Vagina (tissue), 2 donors: ENCODE measurements at regions not wholly inside any gene's neighbourhood (a gene's known extent, or its start where the extent isn't known, plus 50 kb on each side); places are given as distances from the start of the nearest gene placed in this dataset.

Experiments
- DNase-seq, 2 donors: peaks; one replicate each; pipeline ENCODE4 v3.0.0-alpha.2; 2017; ENCODE audit errors: extremely low spot score in 2 of 2
- H3K27ac ChIP-seq: fragments of 200-600 bp; sonication (generic); one replicate; pipeline ENCODE4 v1.5.1; 2019
- H3K27me3 ChIP-seq: fragments of 200-600 bp; sonication (generic); one replicate; pipeline ENCODE4 v1.5.1; 2019
- H3K36me3 ChIP-seq, 2 donors: fragments of 200-600 bp; sonication (generic); one replicate each; pipeline ENCODE4 v1.5.1; 2017 to 2019
- H3K4me1 ChIP-seq: fragments of 200-600 bp; sonication (generic); one replicate; pipeline ENCODE4 v1.5.1; 2019
- H3K4me3 ChIP-seq, 2 donors: fragments of 200-600 bp; sonication (generic); 1 replicate in 1 of 2; 2 replicates in 1 of 2; pipeline ENCODE4 v1.5.1; 2016 to 2019
- H3K9me3 ChIP-seq: fragments of 200-600 bp; sonication (generic); one replicate; pipeline ENCODE4 v1.5.1; 2019
- POLR2A ChIP-seq, 2 donors: fragments of 450-650 bp; IDR thresholded peaks; one replicate each; pipeline ENCODE4 v1.6.1; 2017; ENCODE audit warnings: antibody characterized with exemption in 2 of 2, mild to moderate bottlenecking in 2 of 2, moderate library complexity in 2 of 2
- POLR2AphosphoS5 ChIP-seq, 2 donors: sonication (generic); formaldehyde crosslinking; IDR thresholded peaks; one replicate each; pipeline ENCODE4 v1.9.0; 2017; ENCODE audit warnings: antibody characterized with exemption in 2 of 2, mild to moderate bottlenecking in 2 of 2, low read depth in 1 of 2; ENCODE audit not compliant: insufficient read depth in 1 of 2
- intact Hi-C: fragments of 100-400 bp; cut with DNase I; formaldehyde crosslinking; loops from one replicate; pipeline ENCODE4 v1.15.1; 2023
- TF ChIP-seq, protein P1 (sequence below), 3 experiments: fragments of 450-650 bp in 2 of 3; fragments of 200-600 bp in 1 of 3; sonication (generic) in 1 of 3; IDR thresholded peaks; one replicate each; pipeline ENCODE4 v1.5.1; 2017 to 2019; ENCODE audit warnings: antibody characterized with exemption in 3 of 3, mild to moderate bottlenecking in 2 of 3, moderate library complexity in 2 of 3

DNA sequence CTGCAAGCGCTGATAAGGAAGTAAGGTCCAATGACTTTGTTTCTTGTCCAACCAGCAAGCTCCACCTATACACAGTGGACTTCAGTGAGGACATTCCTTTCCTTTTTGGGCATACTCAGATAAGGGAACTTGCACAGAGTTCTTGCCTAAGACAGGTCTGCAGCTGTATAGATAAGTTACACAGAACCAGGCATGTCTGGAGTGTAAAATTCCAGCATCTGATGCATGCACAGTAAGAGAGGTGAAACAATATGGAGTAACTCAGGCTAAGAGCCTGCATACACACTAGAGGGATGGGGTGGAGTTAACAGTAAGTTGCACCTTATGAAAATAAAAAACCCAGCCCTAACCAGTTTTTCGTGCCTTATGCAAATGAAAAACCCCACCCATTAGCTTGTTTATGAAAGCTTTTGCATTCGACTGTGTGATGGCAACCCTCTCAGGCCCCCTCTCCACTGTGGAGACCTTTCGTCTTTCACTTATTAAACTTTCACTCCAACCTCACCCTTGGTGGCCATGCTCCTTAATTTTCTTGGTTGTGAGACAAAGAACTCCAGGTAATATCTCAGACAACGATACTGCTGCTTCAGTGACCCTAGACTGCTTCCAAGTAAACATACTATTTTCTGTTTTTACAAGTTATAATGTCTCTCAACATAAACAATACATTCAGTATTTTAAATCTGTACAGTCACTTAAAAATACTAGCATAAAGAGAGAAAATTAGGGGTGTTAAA, 2859.0 kb upstream of the PCDH20 start:
- H3K36me3 ChIP-seq: no peaks in the 10 kb centered on the region
- H3K9me3 ChIP-seq: no peaks in the 10 kb centered on the region
- intact Hi-C loops: no loop called here
- no peak overlapping the region for H3K4me3 ChIP-seq
- H3K27me3 ChIP-seq: no peaks in the 10 kb centered on the region
- no peak for DNase-seq
- H3K4me1 ChIP-seq: no peaks in the 10 kb centered on the region
- TF ChIP-seq, protein P1, sequence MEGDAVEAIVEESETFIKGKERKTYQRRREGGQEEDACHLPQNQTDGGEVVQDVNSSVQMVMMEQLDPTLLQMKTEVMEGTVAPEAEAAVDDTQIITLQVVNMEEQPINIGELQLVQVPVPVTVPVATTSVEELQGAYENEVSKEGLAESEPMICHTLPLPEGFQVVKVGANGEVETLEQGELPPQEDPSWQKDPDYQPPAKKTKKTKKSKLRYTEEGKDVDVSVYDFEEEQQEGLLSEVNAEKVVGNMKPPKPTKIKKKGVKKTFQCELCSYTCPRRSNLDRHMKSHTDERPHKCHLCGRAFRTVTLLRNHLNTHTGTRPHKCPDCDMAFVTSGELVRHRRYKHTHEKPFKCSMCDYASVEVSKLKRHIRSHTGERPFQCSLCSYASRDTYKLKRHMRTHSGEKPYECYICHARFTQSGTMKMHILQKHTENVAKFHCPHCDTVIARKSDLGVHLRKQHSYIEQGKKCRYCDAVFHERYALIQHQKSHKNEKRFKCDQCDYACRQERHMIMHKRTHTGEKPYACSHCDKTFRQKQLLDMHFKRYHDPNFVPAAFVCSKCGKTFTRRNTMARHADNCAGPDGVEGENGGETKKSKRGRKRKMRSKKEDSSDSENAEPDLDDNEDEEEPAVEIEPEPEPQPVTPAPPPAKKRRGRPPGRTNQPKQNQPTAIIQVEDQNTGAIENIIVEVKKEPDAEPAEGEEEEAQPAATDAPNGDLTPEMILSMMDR (IDR thresholded peaks at IDR 0.05): no peak
- no peak for TF ChIP-seq POLR2AphosphoS5 (IDR thresholded peaks at IDR 0.05; ENCODE audit: insufficient read depth in 1 of 2, low read depth in 1 of 2)
- no peak for TF ChIP-seq POLR2A (IDR thresholded peaks at IDR 0.05)
- no peak overlapping the region for H3K27ac ChIP-seq

DNA sequence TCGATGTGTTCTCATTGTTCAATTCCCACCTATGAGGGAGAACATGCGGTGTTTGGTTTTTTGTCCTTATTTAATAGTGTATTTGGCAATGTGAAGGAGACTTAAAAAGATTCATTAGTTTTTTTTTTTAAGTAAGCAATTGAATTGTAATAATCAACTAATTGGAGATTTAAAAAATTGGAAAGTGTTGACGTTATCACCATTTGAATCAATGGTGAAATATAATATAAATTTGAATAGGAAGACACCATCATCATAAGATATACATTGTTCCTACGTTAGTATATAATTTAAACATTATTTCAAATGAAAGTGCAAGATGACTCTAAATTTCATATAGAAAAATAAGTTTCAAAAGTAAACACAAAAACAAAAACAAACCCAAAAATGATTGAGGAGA, 2858.1 kb upstream of the PCDH20 start:
- Histone ChIP-seq H3K27ac (no peak overlapping the region), H3K9me3 (no peaks in the 10 kb centered on the region), H3K4me1 (no peaks in the 10 kb centered on the region), H3K36me3 (no peaks in the 10 kb centered on the region), H3K4me3 (no peak overlapping the region), H3K27me3 (no peaks in the 10 kb centered on the region)
- DNase-seq: no peak
- TF ChIP-seq POLR2AphosphoS5 (IDR thresholded peaks at IDR 0.05; ENCODE audit: insufficient read depth in 1 of 2, low read depth in 1 of 2): no peak
- intact Hi-C loops: no loop called here

DNA sequence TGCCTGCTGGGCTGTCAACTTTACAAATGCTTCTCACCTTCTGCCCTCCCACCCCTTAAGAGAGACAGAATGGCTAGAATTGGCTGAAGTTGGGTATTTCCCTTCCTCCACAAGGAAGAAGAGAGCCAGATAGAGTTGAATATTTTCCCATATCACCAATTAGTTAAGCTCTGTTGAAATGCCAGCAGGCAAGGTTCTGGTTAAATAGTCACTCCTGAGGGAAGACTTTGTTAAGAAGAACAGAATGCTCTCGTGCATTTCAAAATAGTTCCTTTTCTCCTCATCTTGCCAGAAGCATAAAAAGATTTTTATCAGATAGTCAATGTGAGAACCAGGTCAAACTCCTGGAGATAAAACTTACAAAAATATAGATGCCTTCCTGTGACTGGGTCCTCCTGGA, 2857.0 kb upstream of the PCDH20 start:
- Histone ChIP-seq H3K4me3 (no peak overlapping the region), H3K36me3 (no peaks in the 10 kb centered on the region), H3K27ac (no peak overlapping the region), H3K27me3 (no peaks in the 10 kb centered on the region), H3K4me1 (no peaks in the 10 kb centered on the region), H3K9me3 (no peaks in the 10 kb centered on the region)
- intact Hi-C loops: no loop called here
- TF ChIP-seq, protein P1 (IDR thresholded peaks at IDR 0.05): no peak
- DNase-seq: no peak

DNA sequence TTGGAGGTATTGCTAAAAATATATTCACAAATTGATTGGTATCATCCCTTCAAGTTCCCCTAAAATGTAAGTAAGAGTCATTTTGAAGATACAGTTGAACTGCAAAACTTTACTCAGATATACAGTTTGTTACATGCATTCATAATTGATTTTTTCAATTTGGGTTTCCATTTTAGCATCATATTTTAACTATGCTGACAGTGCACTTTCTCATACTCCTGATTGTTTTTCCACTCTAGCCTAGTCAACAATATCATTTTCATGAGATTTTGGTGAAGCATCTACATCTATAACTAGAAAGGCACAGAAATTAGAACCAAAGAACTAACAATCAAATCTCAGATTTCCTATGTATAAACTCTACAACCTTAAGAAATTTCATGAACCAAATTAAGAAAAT, 2850.4 kb upstream of the PCDH20 start:
- Histone ChIP-seq H3K9me3 (no peaks in the 10 kb centered on the region), H3K27ac (no peak overlapping the region), H3K27me3 (no peaks in the 10 kb centered on the region), H3K4me1 (no peaks in the 10 kb centered on the region), H3K4me3 (no peak overlapping the region), H3K36me3 (no peaks in the 10 kb centered on the region)
- DNase-seq: no peak
- TF ChIP-seq POLR2A (IDR thresholded peaks at IDR 0.05): no peak
- intact Hi-C loops: no loop called here

DNA sequence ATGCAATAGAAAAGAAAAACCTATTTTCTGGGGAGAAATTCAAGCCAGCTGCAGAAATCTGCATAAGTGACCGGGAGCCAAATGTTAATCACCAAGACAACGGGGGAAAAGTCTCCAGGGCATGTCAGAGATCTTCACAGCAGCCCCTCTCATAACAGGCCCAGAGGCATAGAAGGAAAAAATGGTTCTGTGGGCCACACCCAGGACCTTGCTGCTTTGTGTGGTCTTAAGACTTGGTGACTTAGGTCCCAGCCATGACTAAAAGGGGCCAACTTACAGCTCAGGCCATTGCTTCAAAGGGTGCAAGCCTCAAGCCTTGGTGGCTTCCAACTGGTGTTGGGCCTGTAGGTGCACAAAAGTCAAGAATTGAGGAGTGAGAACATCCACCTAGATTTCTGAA, 2847.6 kb upstream of the PCDH20 start:
- H3K27ac ChIP-seq: no peak overlapping the region
- H3K36me3 ChIP-seq: no peaks in the 10 kb centered on the region
- no peaks in the 10 kb centered on the region for H3K4me1 ChIP-seq
- intact Hi-C loops: no loop called here
- TF ChIP-seq POLR2A (IDR thresholded peaks at IDR 0.05): no peak
- TF ChIP-seq, protein P1 (IDR thresholded peaks at IDR 0.05): no peak
- TF ChIP-seq POLR2AphosphoS5 (IDR thresholded peaks at IDR 0.05; ENCODE audit: insufficient read depth in 1 of 2, low read depth in 1 of 2): no peak
- H3K9me3 ChIP-seq: no peaks in the 10 kb centered on the region
- no peaks in the 10 kb centered on the region for H3K27me3 ChIP-seq
- no peak for DNase-seq
- no peak overlapping the region for H3K4me3 ChIP-seq

DNA sequence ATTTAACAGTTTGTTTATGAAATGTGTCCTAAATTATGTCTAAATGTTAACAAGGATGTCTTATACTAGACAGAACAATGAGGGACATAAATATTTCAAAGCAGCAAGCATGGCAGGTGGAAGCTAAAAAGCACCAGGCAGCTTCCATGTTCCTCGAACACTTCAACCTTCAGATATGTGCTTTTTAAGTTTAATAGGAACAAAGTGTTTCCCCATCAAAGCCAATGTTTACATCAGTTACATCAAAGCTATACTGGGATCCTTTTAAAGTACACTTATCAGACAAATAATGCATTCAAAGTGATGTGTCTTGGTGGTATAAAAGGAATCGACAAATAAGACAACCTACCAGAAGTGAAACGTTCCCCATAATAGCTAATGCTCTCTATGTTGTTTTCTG, 2841.1 kb upstream of the PCDH20 start:
- Histone ChIP-seq H3K9me3 (no peaks in the 10 kb centered on the region), H3K4me1 (no peaks in the 10 kb centered on the region), H3K4me3 (no peak overlapping the region), H3K27ac (no peak overlapping the region), H3K27me3 (no peaks in the 10 kb centered on the region), H3K36me3 (no peaks in the 10 kb centered on the region)
- TF ChIP-seq, protein P1 (IDR thresholded peaks at IDR 0.05): no peak
- TF ChIP-seq POLR2AphosphoS5 (IDR thresholded peaks at IDR 0.05; ENCODE audit: insufficient read depth in 1 of 2, low read depth in 1 of 2) (no peak), POLR2A (IDR thresholded peaks at IDR 0.05) (no peak)
- DNase-seq: no peak
- intact Hi-C loops: no loop called here
